GM18868 (cell line): ENCODE measurements at regions not wholly inside any gene's neighbourhood (a gene's known extent, or its start where the extent isn't known, plus 50 kb on each side); places are given as distances from the start of the nearest gene placed in this dataset.
"Not testable (repeated sequence)": the region's sequence is repeated elsewhere in the genome, so short reads cannot be mapped to it uniquely, and the experiment has no call there.

Experiments
- ATAC-seq: cut with Tn5 transposase; IDR thresholded peaks from one replicate; pipeline ENCODE4 v1.9.1; 2021; ENCODE audit warnings: mild to moderate bottlenecking, moderate library complexity; ENCODE audit not compliant: unreplicated experiment

- ATAC-seq: no peak
Measured at GRCh38 chr2:236632295-236633218, 62.9 kb downstream of the ACKR3 start.

- ATAC-seq: no peak
Measured at GRCh38 chr2:236633219-236633570, 63.6 kb downstream of the ACKR3 start.

- no peak for ATAC-seq
Measured at GRCh38 chr2:236633775-236634560, 64.3 kb downstream of the ACKR3 start.

- no peak for ATAC-seq
Measured at GRCh38 chr2:236636261-236636660, 66.6 kb downstream of the ACKR3 start.

- no peak for ATAC-seq
Measured at GRCh38 chr2:236636714-236637470, 67.3 kb downstream of the ACKR3 start.

- no peak for ATAC-seq
Measured at GRCh38 chr2:236637686-236638569, 68.3 kb downstream of the ACKR3 start.

- no peak for ATAC-seq
Measured at GRCh38 chr2:236638707-236639106, 69.1 kb downstream of the ACKR3 start.

GRCh38 chr2:236639461-236640235, 70.0 kb downstream of the ACKR3 start:
- ATAC-seq: no peak

- no peak for ATAC-seq
Measured at GRCh38 chr2:236641051-236641726, 71.6 kb downstream of the ACKR3 start.

- ATAC-seq: no peak
Measured at GRCh38 chr2:236642125-236642524, 72.5 kb downstream of the ACKR3 start.

GRCh38 chr2:236642584-236643291, 73.1 kb downstream of the ACKR3 start:
- no peak for ATAC-seq

GRCh38 chr2:236643480-236643879, 73.9 kb downstream of the ACKR3 start:
- no peak for ATAC-seq

GRCh38 chr2:236644067-236644466, 74.4 kb downstream of the ACKR3 start:
- ATAC-seq: no peak

GRCh38 chr2:236644502-236644911, 74.9 kb downstream of the ACKR3 start:
- ATAC-seq: no peak

GRCh38 chr2:236645141-236645540, 75.5 kb downstream of the ACKR3 start:
- ATAC-seq: not testable (repeated sequence)

- no peak for ATAC-seq
Measured at GRCh38 chr2:236646441-236646840, 76.8 kb downstream of the ACKR3 start.

- no peak for ATAC-seq
Measured at GRCh38 chr2:236646871-236647270, 77.2 kb downstream of the ACKR3 start.

GRCh38 chr2:236647621-236648020, 78.0 kb downstream of the ACKR3 start:
- no peak for ATAC-seq
